Activated T-helper 17 cell treated with anti-CD3 and anti-CD28 coated beads, Interleukin-2, amount 50 U/mL, for 72 hours (primary cell): ENCODE measurements at regions not wholly inside any gene's neighbourhood (a gene's known extent, or its start where the extent isn't known, plus 50 kb on each side); places are given as distances from the start of the nearest gene placed in this dataset.
A peak's percentile ranks its signal among the peaks of the same experiment; 100 is the strongest.

ENCODE experiments used
- ATAC-seq: fragments of 150-1000 bp; cut with Tn5 transposase; replicated peaks from 2 replicates; pipeline ENCODE4 v1.10.0; 2021; ENCODE audit warnings: mild to moderate bottlenecking, moderate library complexity
- H3K27ac Mint-ChIP-seq: one replicate; pipeline ENCODE4 v1.8.0; 2022; ENCODE audit warnings: mixed read lengths
- H3K27me3 Mint-ChIP-seq: one replicate; pipeline ENCODE4 v1.8.0; 2022; ENCODE audit warnings: mixed read lengths
- H3K36me3 Mint-ChIP-seq: one replicate; pipeline ENCODE4 v1.8.0; 2022; ENCODE audit warnings: low read depth, mild to moderate bottlenecking, mixed read lengths
- H3K4me1 Mint-ChIP-seq: one replicate; pipeline ENCODE4 v1.8.0; 2022; ENCODE audit warnings: mixed read lengths
- H3K4me3 Mint-ChIP-seq: one replicate; pipeline ENCODE4 v1.8.0; 2022; ENCODE audit warnings: mild to moderate bottlenecking, mixed read lengths
- H3K9me3 Mint-ChIP-seq: one replicate; pipeline ENCODE4 v1.8.0; 2022; ENCODE audit warnings: mixed read lengths

DNA sequence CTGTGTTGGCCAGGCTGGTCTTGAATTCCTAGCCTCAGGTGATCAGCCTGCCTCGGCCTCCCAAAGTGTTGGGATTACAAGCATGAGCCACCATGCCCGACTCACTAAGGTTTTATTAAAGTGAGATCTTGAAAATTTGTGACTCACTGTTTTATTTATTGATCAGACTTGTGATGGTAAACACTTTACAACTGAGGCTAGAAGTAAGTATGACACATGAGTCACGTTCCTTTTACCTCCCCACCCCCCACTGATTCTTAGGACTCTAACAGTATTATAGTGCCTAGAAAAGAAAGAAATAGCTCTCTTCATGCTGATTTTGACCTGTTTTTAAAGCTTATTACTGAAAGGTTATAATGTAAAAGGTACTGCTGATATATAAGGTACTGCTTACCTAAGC lies 160.6 kb downstream of the TANC2 start:
- ATAC-seq: no peak
- Mint-ChIP-seq H3K9me3 (no peaks in the 10 kb centered on the region), H3K4me1 (no peaks in the 10 kb centered on the region), H3K36me3 (no peaks in the 10 kb centered on the region), H3K4me3 (no peak overlapping the region), H3K27me3 (no peaks in the 10 kb centered on the region), H3K27ac (no peak overlapping the region)

GRCh38 chr17:63132459-63132911 lies 166.4 kb downstream of the TANC2 start:
- no peak for ATAC-seq
- Mint-ChIP-seq H3K4me1 (no peaks in the 10 kb centered on the region), H3K36me3 (no peaks in the 10 kb centered on the region), H3K27me3 (no peaks in the 10 kb centered on the region), H3K27ac (no peak overlapping the region), H3K4me3 (no peak overlapping the region), H3K9me3 (no peaks in the 10 kb centered on the region)

DNA sequence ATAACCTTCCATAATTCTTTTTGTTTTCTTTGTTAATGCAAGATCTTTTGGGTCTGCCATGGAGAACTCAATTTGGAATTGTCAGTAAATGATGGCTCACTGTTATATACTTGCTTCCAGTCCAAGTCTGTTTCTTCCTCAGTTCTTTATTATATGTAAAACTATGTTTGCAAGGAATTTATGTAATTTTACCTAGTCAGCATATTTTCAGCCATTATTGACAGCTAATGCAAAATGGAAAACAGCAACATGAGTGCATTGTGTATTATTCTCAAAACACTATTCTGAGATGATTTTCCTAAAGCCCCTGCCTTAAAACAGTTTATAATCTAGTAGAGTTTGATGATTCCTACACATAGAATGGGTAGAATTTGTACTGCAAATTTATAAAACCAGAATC lies 167.5 kb downstream of the TANC2 start:
- Mint-ChIP-seq H3K9me3 (no peaks in the 10 kb centered on the region), H3K4me1 (no peaks in the 10 kb centered on the region), H3K27me3 (no peaks in the 10 kb centered on the region), H3K36me3 (no peaks in the 10 kb centered on the region), H3K4me3 (no peak overlapping the region), H3K27ac (no peak overlapping the region)
- no peak for ATAC-seq

DNA sequence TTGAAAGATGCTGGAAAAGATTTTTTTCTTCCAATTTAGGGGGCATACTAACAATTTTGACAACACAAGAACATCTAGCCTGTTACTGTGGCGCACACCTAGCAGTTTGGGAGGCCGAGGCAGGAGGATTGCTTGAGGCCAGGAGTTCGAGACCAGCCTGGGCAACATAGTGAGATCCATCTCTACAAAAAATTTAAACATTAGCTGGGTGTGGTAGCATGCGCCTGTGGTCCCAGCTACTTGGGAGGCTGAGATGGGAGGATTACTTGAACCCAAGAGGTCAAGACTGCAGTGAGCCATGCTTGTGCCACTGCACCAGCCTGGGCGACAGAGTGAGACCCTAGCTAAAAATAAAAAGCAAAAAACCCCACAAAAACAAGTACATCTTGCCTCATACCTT lies 168.8 kb downstream of the TANC2 start:
- Mint-ChIP-seq H3K27ac (no peak overlapping the region), H3K36me3 (no peaks in the 10 kb centered on the region), H3K9me3 (no peaks in the 10 kb centered on the region), H3K4me1 (no peaks in the 10 kb centered on the region), H3K4me3 (no peak overlapping the region), H3K27me3 (no peaks in the 10 kb centered on the region)
- ATAC-seq: no peak

GRCh38 chr17:63136369-63137012 lies 170.5 kb downstream of the TANC2 start:
- no peak overlapping the region for H3K27ac Mint-ChIP-seq
- no peaks in the 10 kb centered on the region for H3K9me3 Mint-ChIP-seq
- no peak overlapping the region for H3K4me3 Mint-ChIP-seq
- no peak for ATAC-seq
- no peaks in the 10 kb centered on the region for H3K36me3 Mint-ChIP-seq
- no peaks in the 10 kb centered on the region for H3K27me3 Mint-ChIP-seq
- H3K4me1 Mint-ChIP-seq: no peaks in the 10 kb centered on the region

GRCh38 chr17:63137163-63137562 lies 171.1 kb downstream of the TANC2 start:
- Mint-ChIP-seq H3K9me3 (no peaks in the 10 kb centered on the region), H3K36me3 (no peaks in the 10 kb centered on the region), H3K27ac (no peak overlapping the region), H3K4me3 (no peak overlapping the region), H3K4me1 (no peaks in the 10 kb centered on the region), H3K27me3 (no peaks in the 10 kb centered on the region)
- no peak for ATAC-seq

DNA sequence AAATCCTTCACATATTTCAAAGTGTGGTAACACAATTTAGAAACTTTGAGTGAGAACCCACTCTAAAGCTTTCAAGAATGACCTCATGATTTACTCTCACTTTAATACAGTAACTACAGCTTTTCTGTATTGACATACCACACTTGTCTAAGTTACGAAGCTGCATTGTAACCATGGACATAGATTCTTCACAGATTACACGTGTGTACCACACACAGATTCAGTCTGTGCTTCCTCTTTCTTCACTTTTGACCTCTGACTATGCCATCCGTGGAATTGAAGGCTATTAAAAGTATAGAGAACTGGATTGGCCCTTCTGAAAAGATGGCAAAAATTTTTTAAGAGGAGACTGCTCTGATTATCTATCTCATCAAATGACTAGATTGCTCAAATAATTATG lies 172.7 kb downstream of the TANC2 start:
- no peak overlapping the region for H3K4me3 Mint-ChIP-seq
- H3K9me3 Mint-ChIP-seq: no peaks in the 10 kb centered on the region
- H3K36me3 Mint-ChIP-seq: no peaks in the 10 kb centered on the region
- no peak for ATAC-seq
- no peaks in the 10 kb centered on the region for H3K4me1 Mint-ChIP-seq
- H3K27ac Mint-ChIP-seq: no peak overlapping the region
- H3K27me3 Mint-ChIP-seq: no peaks in the 10 kb centered on the region

- no peaks in the 10 kb centered on the region for H3K4me1 Mint-ChIP-seq
- ATAC-seq: no peak
- H3K4me3 Mint-ChIP-seq: no peak overlapping the region
Observed at GRCh38 chr17:63139356-63139755, 173.3 kb downstream of the TANC2 start.

GRCh38 chr17:63140255-63140654 lies 174.2 kb downstream of the TANC2 start:
- Mint-ChIP-seq H3K9me3 (no peaks in the 10 kb centered on the region), H3K27me3 (no peaks in the 10 kb centered on the region), H3K36me3 (no peaks in the 10 kb centered on the region), H3K27ac (no peak overlapping the region), H3K4me1 (no peaks in the 10 kb centered on the region), H3K4me3 (no peak overlapping the region)
- ATAC-seq: peak; percentile 24

More at GRCh38 chr17:63139356-63139755, 173.3 kb downstream of the TANC2 start:
- Mint-ChIP-seq H3K27me3 (no peaks in the 10 kb centered on the region), H3K27ac (no peak overlapping the region), H3K36me3 (no peaks in the 10 kb centered on the region), H3K9me3 (no peaks in the 10 kb centered on the region)

GRCh38 chr17:63142836-63143235 lies 176.8 kb downstream of the TANC2 start:
- H3K4me1 Mint-ChIP-seq: no peaks in the 10 kb centered on the region
- ATAC-seq: no peak
- no peak overlapping the region for H3K27ac Mint-ChIP-seq
- no peaks in the 10 kb centered on the region for H3K27me3 Mint-ChIP-seq
- no peaks in the 10 kb centered on the region for H3K36me3 Mint-ChIP-seq
- H3K4me3 Mint-ChIP-seq: no peak overlapping the region
- H3K9me3 Mint-ChIP-seq: no peaks in the 10 kb centered on the region

DNA sequence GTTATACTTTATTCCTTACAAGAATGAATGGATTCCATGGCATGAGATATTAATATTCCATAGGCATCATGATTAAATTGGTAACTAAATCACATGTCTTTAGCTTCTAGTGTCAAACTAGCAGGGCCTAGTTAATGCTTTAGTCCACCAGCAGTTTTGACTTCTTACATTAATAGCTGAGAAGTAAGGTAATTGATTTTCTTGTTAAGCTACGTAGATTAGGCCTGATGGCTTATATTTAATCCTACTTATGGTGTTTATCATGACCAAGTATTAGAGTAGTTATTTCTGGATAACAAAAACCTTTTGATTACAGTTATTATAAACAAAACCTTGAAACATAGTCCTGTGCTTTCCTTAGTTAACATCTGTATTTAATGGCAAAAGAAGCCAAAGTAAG lies 184.5 kb downstream of the TANC2 start:
- Mint-ChIP-seq H3K4me1 (no peaks in the 10 kb centered on the region), H3K27me3 (no peaks in the 10 kb centered on the region), H3K9me3 (no peaks in the 10 kb centered on the region), H3K4me3 (no peak overlapping the region), H3K27ac (no peak overlapping the region), H3K36me3 (no peaks in the 10 kb centered on the region)
- no peak for ATAC-seq

- no peaks in the 10 kb centered on the region for H3K36me3 Mint-ChIP-seq
- H3K9me3 Mint-ChIP-seq: no peaks in the 10 kb centered on the region
- H3K4me1 Mint-ChIP-seq: no peaks in the 10 kb centered on the region
- no peak for ATAC-seq
- peak overlapping the region; percentile 61 for H3K27ac Mint-ChIP-seq
- H3K27me3 Mint-ChIP-seq: no peaks in the 10 kb centered on the region
- no peak overlapping the region for H3K4me3 Mint-ChIP-seq
Observed at GRCh38 chr17:63150994-63151464, 185.0 kb downstream of the TANC2 start.

- no peaks in the 10 kb centered on the region for H3K36me3 Mint-ChIP-seq
- H3K27ac Mint-ChIP-seq: peak overlapping the region; percentile 6
- H3K4me1 Mint-ChIP-seq: peaks cover 4% of the 10 kb centered on the region
- H3K9me3 Mint-ChIP-seq: no peaks in the 10 kb centered on the region
- peak; percentile 85 for ATAC-seq
- H3K27me3 Mint-ChIP-seq: no peaks in the 10 kb centered on the region
- H3K4me3 Mint-ChIP-seq: peak overlapping the region; percentile 10
Observed at GRCh38 chr17:63151941-63152523, 186.0 kb downstream of the TANC2 start.

DNA sequence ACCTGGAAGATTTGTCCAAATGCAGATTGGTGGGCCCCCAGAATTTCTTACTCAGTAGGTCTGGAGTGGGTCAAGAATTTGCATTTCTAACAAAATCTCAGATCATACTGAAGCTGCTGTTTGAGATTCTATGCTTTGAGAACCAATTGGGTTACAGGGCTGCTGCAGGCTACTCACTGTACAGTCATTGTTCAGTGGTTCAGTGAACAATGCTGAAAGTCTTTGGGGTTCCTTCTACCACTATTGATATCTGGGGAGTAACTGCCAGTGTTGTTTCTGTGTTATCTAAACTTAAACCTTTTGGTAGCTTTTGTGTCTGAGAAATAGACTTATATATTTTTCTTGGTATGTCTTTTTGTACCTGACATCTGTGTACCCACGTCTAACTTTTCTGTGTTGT lies 187.5 kb downstream of the TANC2 start:
- H3K4me1 Mint-ChIP-seq: peaks cover 4% of the 10 kb centered on the region

GRCh38 chr17:63154586-63155244 lies 188.7 kb downstream of the TANC2 start:
- no peak overlapping the region for H3K4me3 Mint-ChIP-seq
- no peak for ATAC-seq
- H3K27ac Mint-ChIP-seq: no peak overlapping the region
- peaks cover 4% of the 10 kb centered on the region for H3K4me1 Mint-ChIP-seq
- no peaks in the 10 kb centered on the region for H3K36me3 Mint-ChIP-seq
- no peaks in the 10 kb centered on the region for H3K9me3 Mint-ChIP-seq
- no peaks in the 10 kb centered on the region for H3K27me3 Mint-ChIP-seq

More for the DNA sequence above, 187.5 kb downstream of the TANC2 start:
- no peaks in the 10 kb centered on the region for H3K9me3 Mint-ChIP-seq
- H3K27ac Mint-ChIP-seq: no peak overlapping the region
- H3K4me3 Mint-ChIP-seq: no peak overlapping the region
- H3K36me3 Mint-ChIP-seq: no peaks in the 10 kb centered on the region
- peak; percentile 58 for ATAC-seq
- no peaks in the 10 kb centered on the region for H3K27me3 Mint-ChIP-seq
